GM19239 (cell line): ENCODE measurements at regions not wholly inside any gene's neighbourhood (a gene's known extent, or its start where the extent isn't known, plus 50 kb on each side); places are given as distances from the start of the nearest gene placed in this dataset.
"Not testable (repeated sequence)": the region's sequence is repeated elsewhere in the genome, so short reads cannot be mapped to it uniquely, and the experiment has no call there.

ENCODE experiments used
- DNase-seq: peaks from one replicate; pipeline ENCODE4 v3.0.0; 2011; ENCODE audit warnings: low spot score; ENCODE audit not compliant: insufficient read length
- FAIRE-seq: peaks from 2 replicates; lab custom pipeline; 2011; peaks lifted over from hg19 to GRCh38; lab: Jason Lieb, UNC

GRCh38 chr10:28890121-28890950 lies 213.0 kb downstream of the BAMBI start:
- DNase-seq (no peak), FAIRE-seq (no peak)

DNA sequence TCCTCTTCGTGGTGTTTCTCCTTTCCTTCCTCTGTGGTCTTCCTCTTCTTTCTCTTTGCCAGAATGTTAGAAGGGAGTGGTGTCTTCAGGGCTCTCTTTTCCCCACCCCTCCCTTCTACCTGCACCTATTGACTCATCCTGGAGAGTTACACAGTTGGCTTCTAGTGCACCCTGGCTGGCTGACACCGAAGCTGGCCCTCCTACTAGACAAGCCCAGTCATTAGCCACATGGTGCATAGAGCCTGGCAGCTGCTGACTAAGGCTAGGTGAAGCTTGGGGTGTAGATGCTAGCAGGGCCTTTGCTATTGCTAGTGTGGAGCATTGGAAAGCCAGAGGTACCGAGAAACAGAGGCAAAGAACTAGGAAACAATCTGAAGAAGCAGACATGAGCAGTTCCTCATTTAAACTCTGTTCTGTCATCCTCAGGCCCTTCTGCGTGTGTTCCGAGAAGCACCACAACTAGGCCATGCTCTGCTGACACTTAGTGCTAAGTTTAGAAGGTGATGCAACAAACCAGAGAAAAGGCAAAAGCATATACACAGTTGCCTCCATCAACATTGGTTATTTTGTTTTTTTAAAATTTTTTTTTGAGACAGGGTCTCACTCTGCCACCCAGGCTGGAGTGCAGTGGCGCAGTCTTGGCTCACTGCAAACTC lies 213.9 kb downstream of the BAMBI start:
- DNase-seq (no peak), FAIRE-seq (no peak)

DNA sequence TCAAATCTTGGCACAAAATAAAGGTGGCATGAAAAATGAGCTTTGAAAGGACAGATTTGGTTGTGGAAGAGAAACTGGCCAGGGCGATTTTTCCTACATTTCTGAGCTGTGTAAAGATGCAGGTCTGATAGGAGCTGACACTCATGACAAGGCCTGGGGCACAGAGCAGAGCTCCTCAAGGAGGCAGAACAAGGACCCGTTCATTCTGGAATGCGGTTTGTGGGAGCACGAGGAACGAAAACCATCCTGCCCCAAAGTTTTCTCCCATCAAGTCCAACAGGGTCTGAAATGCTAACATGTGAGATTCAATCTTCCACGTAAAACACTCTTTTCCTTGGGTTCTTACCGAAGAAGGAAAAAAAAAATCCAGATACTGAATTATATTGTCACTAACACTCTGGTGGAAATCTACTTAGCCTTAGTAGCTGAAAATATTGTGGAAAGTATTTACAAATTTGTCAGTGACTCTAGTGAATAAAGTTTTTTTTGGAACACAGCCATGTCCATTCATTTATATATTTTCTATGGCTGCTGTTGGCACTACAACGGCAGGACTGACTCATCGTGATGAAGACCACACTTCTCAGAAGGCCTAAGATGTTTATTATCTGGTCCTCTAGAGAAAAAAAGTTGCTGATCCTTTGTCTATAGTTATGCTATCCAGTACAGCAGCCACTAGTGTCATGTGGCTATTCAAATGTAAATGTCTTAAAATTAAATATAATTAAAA lies 215.7 kb downstream of the BAMBI start:
- FAIRE-seq (no peak), DNase-seq (no peak)

DNA sequence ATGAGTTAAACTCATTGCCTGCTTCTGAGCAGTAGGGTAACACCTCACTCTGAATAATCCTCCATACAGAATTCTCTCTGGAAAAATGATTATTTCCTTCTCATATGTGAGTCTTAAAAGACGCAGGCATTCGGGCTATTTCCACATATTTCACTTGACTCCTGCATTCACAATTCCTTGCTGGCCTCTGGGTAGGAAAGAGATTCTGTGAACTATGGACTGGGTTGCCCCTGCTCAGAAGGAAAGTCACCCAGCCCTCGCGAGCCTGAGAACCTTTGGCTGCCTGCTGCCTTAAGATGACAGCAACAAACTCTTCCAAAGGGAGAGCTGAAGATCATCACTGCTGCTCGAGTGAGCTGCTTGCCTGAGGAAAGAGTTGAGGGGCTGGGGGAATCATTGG lies 216.8 kb downstream of the BAMBI start:
- FAIRE-seq (no peak), DNase-seq (no peak)

DNA sequence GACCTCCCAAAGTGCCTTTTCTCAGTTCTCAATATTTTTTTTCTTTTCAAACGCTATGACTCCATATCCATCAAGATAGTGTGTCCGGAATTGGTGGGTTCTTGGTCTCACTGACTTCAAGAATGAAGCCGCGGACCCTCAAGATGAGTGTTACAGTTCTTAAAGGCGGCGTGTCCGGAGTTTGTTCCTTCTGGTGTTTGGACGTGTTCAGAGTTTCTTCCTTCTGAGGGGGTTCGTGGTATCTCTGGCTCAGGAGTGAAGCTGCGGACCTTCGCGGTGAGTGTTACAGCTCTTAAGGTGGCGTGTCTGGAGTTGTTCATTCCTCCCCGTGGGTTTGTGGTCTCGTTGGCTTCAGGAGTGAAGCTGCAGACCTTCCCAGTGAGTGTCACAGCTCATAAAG lies 218.3 kb downstream of the BAMBI start:
- not testable (repeated sequence) for FAIRE-seq, DNase-seq

DNA sequence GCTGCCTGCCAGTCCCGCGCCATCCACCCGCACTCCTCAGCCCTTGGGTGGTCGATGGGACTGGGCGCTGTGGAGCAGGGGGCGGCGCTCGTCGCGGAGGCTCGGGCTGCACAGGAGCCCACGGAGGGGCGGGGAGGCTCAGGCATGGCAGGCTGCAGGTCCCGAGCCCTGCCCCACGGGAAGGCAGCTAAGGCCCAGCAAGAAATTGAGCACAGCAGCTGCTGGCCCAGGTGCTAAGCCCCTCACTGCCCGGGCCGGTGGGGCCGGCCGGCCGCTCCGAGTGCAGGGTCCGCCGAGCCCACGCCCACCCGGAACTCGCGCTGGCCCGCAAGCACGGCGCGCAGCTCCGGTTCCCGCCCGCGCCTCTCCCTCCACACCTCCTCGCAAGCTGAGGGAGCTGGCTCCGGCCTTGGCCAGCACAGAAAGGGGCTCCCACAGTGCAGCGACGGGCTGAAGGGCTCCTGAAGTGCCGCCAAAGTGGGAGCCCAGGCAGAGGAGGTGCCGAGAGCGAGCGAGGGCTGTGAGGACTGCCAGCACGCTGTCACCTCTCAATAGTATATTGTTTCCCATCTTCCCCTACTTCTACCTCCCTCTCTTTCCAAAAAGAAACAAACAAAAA lies 219.6 kb downstream of the BAMBI start:
- not testable (repeated sequence) for DNase-seq, FAIRE-seq

DNA sequence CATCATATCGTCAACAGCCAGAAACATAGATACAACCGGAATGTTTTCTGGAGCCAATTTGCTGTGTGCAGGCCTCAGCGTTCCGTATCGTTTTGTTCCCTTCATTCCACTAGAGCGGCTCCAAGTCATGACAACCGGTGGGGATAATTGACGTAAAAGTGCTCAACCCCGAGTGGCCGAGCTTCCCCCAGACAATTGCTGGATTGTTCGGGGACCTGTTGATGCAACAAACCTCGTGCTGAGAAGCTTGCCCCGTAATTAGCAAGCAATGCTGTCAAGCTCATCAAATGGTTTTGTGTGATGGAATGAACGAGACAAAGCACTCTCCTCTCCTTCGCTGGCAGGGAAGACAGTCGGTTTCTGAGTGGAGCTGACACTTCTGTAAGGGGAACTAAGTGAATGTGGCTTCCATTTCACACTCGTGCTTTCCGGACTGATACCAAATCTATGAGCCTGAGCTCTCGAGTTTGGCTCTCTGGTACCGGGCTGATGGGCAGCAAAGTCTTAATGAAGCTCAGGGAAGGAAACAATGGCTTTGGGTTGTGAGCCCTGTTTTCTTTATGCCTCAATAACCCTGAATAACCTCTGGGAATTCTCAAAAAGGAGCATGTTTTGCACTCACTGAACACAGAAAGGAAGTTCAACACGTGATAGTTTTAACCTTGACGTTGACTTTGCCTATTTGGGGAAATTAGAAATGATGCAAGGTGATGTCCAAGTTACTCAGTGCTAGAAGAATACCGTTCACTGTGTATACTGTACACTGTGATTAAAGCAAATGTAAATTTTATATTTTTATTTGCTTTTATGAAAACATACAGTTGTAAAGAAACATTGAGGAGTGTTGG lies 220.5 kb downstream of the BAMBI start:
- no peak for DNase-seq
- no peak for FAIRE-seq

DNA sequence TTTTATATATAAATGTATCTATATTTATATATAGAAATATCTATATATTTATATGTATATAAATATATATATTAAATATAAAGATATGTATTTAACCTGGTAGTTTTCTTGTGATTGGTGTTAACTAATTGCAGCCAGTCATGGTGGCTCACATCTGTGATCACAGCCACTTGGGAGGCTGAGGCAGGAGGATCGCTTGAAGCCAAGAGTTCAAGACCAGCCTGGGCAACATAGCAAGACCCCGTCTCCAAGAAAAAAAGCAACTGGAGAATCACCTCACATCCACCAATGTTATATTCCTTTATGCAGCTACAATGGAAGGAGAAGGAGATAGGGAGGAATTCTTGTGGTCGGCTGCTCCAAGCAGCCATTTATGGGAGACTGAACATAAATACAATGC lies 224.9 kb downstream of the BAMBI start:
- no peak for FAIRE-seq

DNA sequence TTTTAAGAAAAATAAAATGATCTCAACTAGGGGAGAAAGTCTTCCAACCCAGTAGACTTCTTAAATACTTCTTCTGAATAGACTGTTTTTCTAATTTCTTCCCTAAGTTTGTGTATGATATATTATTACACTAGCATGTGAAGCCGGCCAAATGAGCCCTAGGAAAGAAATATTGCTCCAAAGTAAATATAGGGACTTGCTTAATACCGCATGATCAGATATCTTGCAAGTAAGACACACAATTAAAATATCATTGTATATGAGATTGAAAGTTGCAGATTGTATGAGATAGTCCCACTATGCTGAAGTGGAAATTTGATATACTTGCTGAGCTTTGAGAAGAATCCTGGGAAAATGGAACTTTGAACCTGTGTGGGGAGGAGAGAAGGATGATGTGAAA lies 225.7 kb downstream of the BAMBI start:
- no peak for FAIRE-seq
- no peak for DNase-seq

More for the DNA sequence above, 224.9 kb downstream of the BAMBI start:
- no peak for DNase-seq

- no peak for FAIRE-seq
- DNase-seq = no peak
These were observed 226.4 kb downstream of the BAMBI start for GRCh38 chr10:28903736-28904135.

DNA sequence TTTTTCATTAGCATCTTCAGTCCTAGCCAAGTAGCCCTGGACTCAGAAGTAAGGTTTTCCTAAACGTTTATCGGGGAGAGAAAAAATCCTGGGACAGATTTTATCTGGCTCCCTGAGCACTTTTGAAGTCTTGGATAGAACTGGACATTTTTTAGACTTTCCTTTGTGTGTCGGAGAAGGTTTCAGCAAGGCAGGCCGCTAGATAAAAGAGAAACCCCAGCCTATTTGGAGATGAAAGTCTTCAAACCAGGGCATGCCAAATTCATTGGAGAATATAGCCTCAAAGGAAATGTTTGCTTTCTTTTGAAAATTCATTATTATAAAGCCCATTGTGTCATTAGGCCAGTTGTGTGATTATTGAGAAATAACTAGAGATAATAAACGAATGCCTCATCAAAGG lies 228.1 kb downstream of the BAMBI start:
- DNase-seq (no peak), FAIRE-seq (no peak)

- FAIRE-seq = peak; percentile 75
- peak; percentile 7 for DNase-seq
These were observed 228.7 kb downstream of the BAMBI start for GRCh38 chr10:28906011-28906411.

GRCh38 chr10:28906415-28906814 lies 229.1 kb downstream of the BAMBI start:
- FAIRE-seq (no peak), DNase-seq (no peak)

GRCh38 chr10:28906934-28907333 lies 229.6 kb downstream of the BAMBI start:
- FAIRE-seq (no peak), DNase-seq (no peak)

GRCh38 chr10:28909875-28910274 lies 232.6 kb downstream of the BAMBI start:
- no peak for DNase-seq
- no peak for FAIRE-seq

- DNase-seq = no peak
- FAIRE-seq = no peak
These were observed 233.6 kb downstream of the BAMBI start for GRCh38 chr10:28910956-28911355.

GRCh38 chr10:28911511-28911910 lies 234.2 kb downstream of the BAMBI start:
- not testable (repeated sequence) for FAIRE-seq

GRCh38 chr10:28912017-28912783 lies 234.9 kb downstream of the BAMBI start:
- DNase-seq = no peak
- FAIRE-seq = no peak

More at GRCh38 chr10:28911511-28911910, 234.2 kb downstream of the BAMBI start:
- not testable (repeated sequence) for DNase-seq
